A549 (cell line): ENCODE measurements at regions not wholly inside any gene's neighbourhood (a gene's known extent, or its start where the extent isn't known, plus 50 kb on each side); places are given as distances from the start of the nearest gene placed in this dataset.

Experiments used
- ATAC-seq, 2 experiments: fragments of 200-7000 bp in 1 of 2; fragments of >200 bp in 1 of 2; cut with Nextera tagmentation in 1 of 2; cut with Tn5 transposase in 1 of 2; 3 replicates each; pipeline versions ENCODE4 v1.8.0 to v1.9.1; 2018 to 2020; ENCODE audit warnings: mild to moderate bottlenecking in 1 of 2, moderate library complexity in 1 of 2
- CTCF ChIA-PET: fragments of 300-600 bp; sonication (Branson Sonifier 250); formaldehyde crosslinking; extraction: SDS; loops from one replicate; lab custom pipeline; 2021; ENCODE audit warnings: antibody characterized with exemption, inconsistent platforms; lab: Yijun Ruan, JAX
- POLR2A ChIA-PET: fragments of 350-600 bp; formaldehyde crosslinking; extraction: SDS; loops from one replicate; lab custom pipeline; 2021; ENCODE audit warnings: antibody characterized with exemption, inconsistent platforms; lab: Yijun Ruan, JAX
- DNase-seq, 2 experiments: peaks; one replicate each; pipeline versions ENCODE4 v3.0.0 to v3.0.0-alpha.2; 2011 to 2016; ENCODE audit warnings: low read depth in 1 of 2, low spot score in 1 of 2
- FAIRE-seq: peaks from 2 replicates; lab custom pipeline; 2011; peaks lifted over from hg19 to GRCh38; lab: Jason Lieb, UNC
- H3K27ac ChIP-seq, 2 experiments: fragments of >200 bp; sonication (Bioruptor Twin); formaldehyde crosslinking; 3 replicates each; pipeline ENCODE4 v1.5.1; 2016 to 2017
- H3K4me1 ChIP-seq: fragments of >200 bp; sonication (Bioruptor Twin); formaldehyde crosslinking; 3 replicates; pipeline ENCODE4 v1.6.1; 2016
- H3K4me2 ChIP-seq: fragments of >200 bp; sonication (Bioruptor Twin); formaldehyde crosslinking; 3 replicates; pipeline ENCODE4 v1.6.1; 2016
- H3K4me3 ChIP-seq: fragments of >200 bp; sonication (Bioruptor Twin); formaldehyde crosslinking; 3 replicates; pipeline ENCODE4 v1.5.1; 2016
- H3K9me3 ChIP-seq: fragments of >200 bp; sonication (Bioruptor Twin); formaldehyde crosslinking; 3 replicates; pipeline ENCODE4 v1.6.1; 2016
- BHLHE40 ChIP-seq: IDR thresholded peaks from 2 replicates; pipeline ENCODE4 v1.6.1; 2012; ENCODE audit warnings: low read depth, low read length, inconsistent platforms
- CBX2 ChIP-seq: fragments of 200-600 bp; sonication (generic); IDR thresholded peaks from 2 replicates; pipeline ENCODE4 v1.6.1; 2016; ENCODE audit warnings: low read depth, mild to moderate bottlenecking, borderline replicate concordance
- CBX8 ChIP-seq: fragments of 200-600 bp; sonication (generic); IDR thresholded peaks from 2 replicates; pipeline ENCODE4 v1.6.1; 2016
- CHD2 ChIP-seq: fragments of 150-350 bp; IDR thresholded peaks from 2 replicates; pipeline ENCODE4 v1.6.1; 2014; ENCODE audit warnings: low read length; ENCODE audit not compliant: partially characterized antibody
- CHD4 ChIP-seq: fragments of 200-600 bp; sonication (generic); IDR thresholded peaks from 2 replicates; pipeline ENCODE4 v1.6.1; 2016; ENCODE audit warnings: antibody characterized with exemption, mild to moderate bottlenecking, borderline replicate concordance
- EHMT2 ChIP-seq: fragments of 200-600 bp; sonication (generic); IDR thresholded peaks from 2 replicates; pipeline ENCODE4 v1.6.1; 2016; ENCODE audit warnings: antibody characterized with exemption, low read depth, mild to moderate bottlenecking, moderate library complexity
- ESRRA ChIP-seq: fragments of 150-350 bp; IDR thresholded peaks from 2 replicates; pipeline ENCODE4 v1.6.1; 2014; ENCODE audit warnings: mild to moderate bottlenecking, low read length, borderline replicate concordance
- FOXS1 ChIP-seq: fragments of 250-450 bp; sonication (Bioruptor Pico); IDR thresholded peaks from 2 replicates; pipeline ENCODE4 v1.5.0; 2020; ENCODE audit warnings: mild to moderate bottlenecking, moderate library complexity
- GATA3 ChIP-seq: IDR thresholded peaks from 2 replicates; pipeline ENCODE4 v1.6.1; 2012; ENCODE audit warnings: borderline replicate concordance
- HDAC2 ChIP-seq: fragments of 200-600 bp; sonication (generic); IDR thresholded peaks from 2 replicates; pipeline ENCODE4 v1.6.1; 2016
- HOXB5 ChIP-seq: fragments of 250-450 bp; sonication (Bioruptor Pico); IDR thresholded peaks from 2 replicates; pipeline ENCODE4 v1.5.0; 2020; ENCODE audit warnings: mild to moderate bottlenecking, moderate library complexity
- JUN ChIP-seq, 2 experiments: fragments of >200 bp; sonication (Bioruptor Twin); formaldehyde crosslinking; IDR thresholded peaks; 2 replicates in 1 of 2; 3 replicates in 1 of 2; pipeline ENCODE4 v1.6.1; 2016 to 2017
- JUNB ChIP-seq: fragments of >200 bp; sonication (Bioruptor Twin); formaldehyde crosslinking; IDR thresholded peaks from 2 replicates; pipeline ENCODE4 v1.6.1; 2016
- KDM5A ChIP-seq: fragments of 200-600 bp; sonication (generic); IDR thresholded peaks from 2 replicates; pipeline ENCODE4 v1.6.1; 2016; ENCODE audit warnings: antibody characterized with exemption, mild to moderate bottlenecking
- MAZ ChIP-seq: fragments of 150-350 bp; IDR thresholded peaks from 2 replicates; pipeline ENCODE4 v1.6.1; 2014; ENCODE audit warnings: antibody characterized with exemption, low read depth, low read length, borderline replicate concordance
- NFE2L2 ChIP-seq: fragments of 150-350 bp; conservative IDR thresholded peaks from 2 replicates; pipeline ENCODE4 v1.6.1; 2014; ENCODE audit warnings: low read length
- PHF8 ChIP-seq: fragments of 200-600 bp; sonication (generic); IDR thresholded peaks from 2 replicates; pipeline ENCODE4 v1.6.1; 2016; ENCODE audit warnings: low read depth, mild to moderate bottlenecking, antibody characterized with exemption, moderate library complexity, borderline replicate concordance
- POLR2A ChIP-seq: IDR thresholded peaks from 2 replicates; pipeline ENCODE4 v1.6.1; 2012; ENCODE audit warnings: mild to moderate bottlenecking, low read length
- RAD21 ChIP-seq, 2 experiments: fragments of >200 bp in 1 of 2; sonication (Bioruptor Twin) in 1 of 2; formaldehyde crosslinking in 1 of 2; IDR thresholded peaks in 1 of 2; conservative IDR thresholded peaks in 1 of 2; 2 replicates in 1 of 2; 3 replicates in 1 of 2; pipeline ENCODE4 v1.6.1; 2012 to 2018; ENCODE audit warnings: inconsistent platforms in 1 of 2
- RARB ChIP-seq: fragments of 250-450 bp; sonication (Bioruptor Pico); IDR thresholded peaks from 2 replicates; pipeline ENCODE4 v1.8.0; 2021; ENCODE audit warnings: mild to moderate bottlenecking, moderate library complexity
- RFX5 ChIP-seq: fragments of 450-650 bp; IDR thresholded peaks from 2 replicates; pipeline ENCODE4 v1.7.1; 2014; ENCODE audit warnings: antibody characterized with exemption, mild to moderate bottlenecking, moderate library complexity
- SMC3 ChIP-seq: fragments of >200 bp; sonication (Bioruptor Twin); formaldehyde crosslinking; IDR thresholded peaks from 3 replicates; pipeline ENCODE4 v1.6.1; 2018; ENCODE audit warnings: inconsistent platforms
- SREBF2 ChIP-seq: fragments of 450-650 bp; IDR thresholded peaks from 2 replicates; pipeline ENCODE4 v1.6.1; 2014; ENCODE audit warnings: mild to moderate bottlenecking, moderate library complexity
- TP53 ChIP-seq: fragments of 250-450 bp; sonication (Bioruptor Pico); IDR thresholded peaks from 2 replicates; pipeline ENCODE4 v1.5.0; 2021; ENCODE audit warnings: mild to moderate bottlenecking, moderate library complexity
- ZNF302 ChIP-seq: fragments of 250-450 bp; sonication (Bioruptor Pico); IDR thresholded peaks from 2 replicates; pipeline ENCODE4 v1.9.0; 2021; ENCODE audit warnings: inconsistent platforms, mild to moderate bottlenecking, moderate library complexity
- ZSCAN20 ChIP-seq: fragments of 250-450 bp; sonication (Bioruptor Pico); IDR thresholded peaks from 2 replicates; pipeline ENCODE4 v1.8.0; 2022; ENCODE audit warnings: mild to moderate bottlenecking, moderate library complexity
- WGBS: methylation state at CpG from one replicate; pipeline ENCODE4 v1.1.6; 2017; ENCODE audit errors: missing lambda C conversion rate; 5-methylcytosine and 5-hydroxymethylcytosine counted together
- TF ChIP-seq, protein P1 (sequence below): fragments of >200 bp; sonication (Bioruptor Twin); formaldehyde crosslinking; IDR thresholded peaks from 3 replicates; pipeline ENCODE4 v1.6.1; 2016
- TF ChIP-seq, protein P2 (sequence below): fragments of >200 bp; sonication (Bioruptor Twin); formaldehyde crosslinking; IDR thresholded peaks from 3 replicates; pipeline ENCODE4 v1.5.1; 2016
- TF ChIP-seq, protein P3 (sequence below): fragments of 200-600 bp; sonication (generic); IDR thresholded peaks from 2 replicates; pipeline ENCODE4 v1.6.1; 2016; ENCODE audit warnings: antibody characterized with exemption, mild to moderate bottlenecking, moderate library complexity
- TF ChIP-seq, protein P4 (sequence below): fragments of >200 bp; sonication (Bioruptor Twin); formaldehyde crosslinking; IDR thresholded peaks from 2 replicates; pipeline ENCODE4 v1.6.1; 2016

DNA sequence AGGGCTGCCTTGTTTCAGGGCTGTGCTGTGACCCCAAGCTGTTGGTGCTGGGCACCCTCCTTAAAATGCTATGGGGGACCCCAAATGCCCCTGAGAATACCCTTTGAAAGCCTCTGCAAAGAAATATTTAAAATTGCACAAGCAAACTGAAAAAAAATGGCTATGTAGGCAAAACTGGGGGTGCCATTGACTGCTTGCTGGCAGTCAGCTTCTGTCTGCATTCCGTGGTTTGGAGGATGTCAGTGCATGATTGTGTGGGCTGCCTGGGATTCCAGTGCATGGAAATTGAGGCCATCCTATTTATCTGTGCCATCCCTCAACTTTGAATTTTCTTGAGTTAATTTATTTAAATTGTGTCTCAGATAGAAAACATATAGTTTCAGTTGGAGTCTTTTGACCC lies 113.7 kb upstream of the RTL1 start:
- H3K4me1 ChIP-seq, result no peaks in the 10 kb centered on the region
- no peak for ATAC-seq
- CTCF ChIA-PET, result no interaction called here
- H3K9me3 ChIP-seq, result no peaks in the 10 kb centered on the region
- 96% methylated on average over 1 of the region's 1 CpG for WGBS
- FAIRE-seq, result no peak
- TF ChIP-seq HOXB5 (CRISPR knock-in tag) (no peak), TP53 (no peak), JUNB (no peak), ESRRA (no peak), ZSCAN20 (CRISPR knock-in tag) (no peak), NFE2L2 (no peak), HDAC2 (no peak), ZNF302 (CRISPR knock-in tag) (no peak), EHMT2 (no peak), FOXS1 (no peak), GATA3 (no peak), RAD21 (conservative IDR thresholded peaks at IDR 0.05 in 1 of 2, IDR thresholded peaks at IDR 0.05 in 1 of 2) (no peak), PHF8 (no peak), SMC3 (no peak), CBX8 (no peak)
- TF ChIP-seq, protein P1, sequence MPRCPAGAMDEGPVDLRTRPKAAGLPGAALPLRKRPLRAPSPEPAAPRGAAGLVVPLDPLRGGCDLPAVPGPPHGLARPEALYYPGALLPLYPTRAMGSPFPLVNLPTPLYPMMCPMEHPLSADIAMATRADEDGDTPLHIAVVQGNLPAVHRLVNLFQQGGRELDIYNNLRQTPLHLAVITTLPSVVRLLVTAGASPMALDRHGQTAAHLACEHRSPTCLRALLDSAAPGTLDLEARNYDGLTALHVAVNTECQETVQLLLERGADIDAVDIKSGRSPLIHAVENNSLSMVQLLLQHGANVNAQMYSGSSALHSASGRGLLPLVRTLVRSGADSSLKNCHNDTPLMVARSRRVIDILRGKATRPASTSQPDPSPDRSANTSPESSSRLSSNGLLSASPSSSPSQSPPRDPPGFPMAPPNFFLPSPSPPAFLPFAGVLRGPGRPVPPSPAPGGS, result no peak
- TF ChIP-seq, protein P2, sequence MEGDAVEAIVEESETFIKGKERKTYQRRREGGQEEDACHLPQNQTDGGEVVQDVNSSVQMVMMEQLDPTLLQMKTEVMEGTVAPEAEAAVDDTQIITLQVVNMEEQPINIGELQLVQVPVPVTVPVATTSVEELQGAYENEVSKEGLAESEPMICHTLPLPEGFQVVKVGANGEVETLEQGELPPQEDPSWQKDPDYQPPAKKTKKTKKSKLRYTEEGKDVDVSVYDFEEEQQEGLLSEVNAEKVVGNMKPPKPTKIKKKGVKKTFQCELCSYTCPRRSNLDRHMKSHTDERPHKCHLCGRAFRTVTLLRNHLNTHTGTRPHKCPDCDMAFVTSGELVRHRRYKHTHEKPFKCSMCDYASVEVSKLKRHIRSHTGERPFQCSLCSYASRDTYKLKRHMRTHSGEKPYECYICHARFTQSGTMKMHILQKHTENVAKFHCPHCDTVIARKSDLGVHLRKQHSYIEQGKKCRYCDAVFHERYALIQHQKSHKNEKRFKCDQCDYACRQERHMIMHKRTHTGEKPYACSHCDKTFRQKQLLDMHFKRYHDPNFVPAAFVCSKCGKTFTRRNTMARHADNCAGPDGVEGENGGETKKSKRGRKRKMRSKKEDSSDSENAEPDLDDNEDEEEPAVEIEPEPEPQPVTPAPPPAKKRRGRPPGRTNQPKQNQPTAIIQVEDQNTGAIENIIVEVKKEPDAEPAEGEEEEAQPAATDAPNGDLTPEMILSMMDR, result no peak
- TF ChIP-seq, protein P3, sequence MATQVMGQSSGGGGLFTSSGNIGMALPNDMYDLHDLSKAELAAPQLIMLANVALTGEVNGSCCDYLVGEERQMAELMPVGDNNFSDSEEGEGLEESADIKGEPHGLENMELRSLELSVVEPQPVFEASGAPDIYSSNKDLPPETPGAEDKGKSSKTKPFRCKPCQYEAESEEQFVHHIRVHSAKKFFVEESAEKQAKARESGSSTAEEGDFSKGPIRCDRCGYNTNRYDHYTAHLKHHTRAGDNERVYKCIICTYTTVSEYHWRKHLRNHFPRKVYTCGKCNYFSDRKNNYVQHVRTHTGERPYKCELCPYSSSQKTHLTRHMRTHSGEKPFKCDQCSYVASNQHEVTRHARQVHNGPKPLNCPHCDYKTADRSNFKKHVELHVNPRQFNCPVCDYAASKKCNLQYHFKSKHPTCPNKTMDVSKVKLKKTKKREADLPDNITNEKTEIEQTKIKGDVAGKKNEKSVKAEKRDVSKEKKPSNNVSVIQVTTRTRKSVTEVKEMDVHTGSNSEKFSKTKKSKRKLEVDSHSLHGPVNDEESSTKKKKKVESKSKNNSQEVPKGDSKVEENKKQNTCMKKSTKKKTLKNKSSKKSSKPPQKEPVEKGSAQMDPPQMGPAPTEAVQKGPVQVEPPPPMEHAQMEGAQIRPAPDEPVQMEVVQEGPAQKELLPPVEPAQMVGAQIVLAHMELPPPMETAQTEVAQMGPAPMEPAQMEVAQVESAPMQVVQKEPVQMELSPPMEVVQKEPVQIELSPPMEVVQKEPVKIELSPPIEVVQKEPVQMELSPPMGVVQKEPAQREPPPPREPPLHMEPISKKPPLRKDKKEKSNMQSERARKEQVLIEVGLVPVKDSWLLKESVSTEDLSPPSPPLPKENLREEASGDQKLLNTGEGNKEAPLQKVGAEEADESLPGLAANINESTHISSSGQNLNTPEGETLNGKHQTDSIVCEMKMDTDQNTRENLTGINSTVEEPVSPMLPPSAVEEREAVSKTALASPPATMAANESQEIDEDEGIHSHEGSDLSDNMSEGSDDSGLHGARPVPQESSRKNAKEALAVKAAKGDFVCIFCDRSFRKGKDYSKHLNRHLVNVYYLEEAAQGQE, result no peak
- TF ChIP-seq, protein P4, sequence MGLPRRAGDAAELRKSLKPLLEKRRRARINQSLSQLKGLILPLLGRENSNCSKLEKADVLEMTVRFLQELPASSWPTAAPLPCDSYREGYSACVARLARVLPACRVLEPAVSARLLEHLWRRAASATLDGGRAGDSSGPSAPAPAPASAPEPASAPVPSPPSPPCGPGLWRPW, result no peak
- TF ChIP-seq, all 56 proteins: peak for 0
- Histone ChIP-seq H3K4me2 (no peak overlapping the region), H3K4me3 (no peak overlapping the region), H3K27ac (no peak overlapping the region)
- POLR2A ChIA-PET, result no interaction called here
- no peak for DNase-seq

DNA sequence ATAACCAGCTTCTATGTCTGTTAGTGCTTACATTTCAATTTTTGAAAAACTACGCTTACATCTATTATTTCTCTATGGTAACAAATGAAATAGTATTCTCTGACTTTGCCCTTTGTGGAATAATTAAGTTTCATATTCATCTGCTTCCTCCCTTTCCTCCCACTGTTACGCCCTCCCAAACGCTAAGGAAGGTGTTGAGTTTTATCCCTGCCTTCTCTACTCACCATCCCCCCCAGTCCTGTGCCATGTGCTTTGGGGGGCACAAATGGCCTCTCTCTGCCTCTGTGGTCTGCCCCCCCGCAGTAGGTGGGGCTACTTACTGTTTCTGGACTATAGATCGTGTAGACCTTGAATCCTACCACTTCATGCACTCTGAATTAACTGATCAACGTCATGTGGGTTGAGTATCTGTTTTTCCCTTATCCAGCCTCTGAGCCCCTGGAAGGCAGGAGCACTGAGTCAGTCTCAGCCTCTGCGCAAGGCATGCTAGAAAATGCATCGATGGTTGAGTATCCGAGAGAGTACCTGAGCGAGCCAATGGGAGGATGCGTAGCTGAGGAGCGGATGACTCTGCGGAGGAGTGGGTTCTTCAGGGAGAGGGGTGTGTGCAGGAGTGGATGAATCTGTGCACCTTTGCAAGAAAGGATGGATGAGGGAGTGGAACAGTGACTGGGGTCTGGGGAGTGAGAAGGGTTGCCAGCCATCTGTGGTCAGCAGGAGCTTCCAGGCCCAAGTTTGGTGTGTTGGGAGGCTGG lies 114.5 kb upstream of the RTL1 start:
- DNase-seq (no peak), FAIRE-seq (no peak), ATAC-seq (no peak)
- Histone ChIP-seq H3K4me3 (no peak overlapping the region), H3K9me3 (no peaks in the 10 kb centered on the region), H3K4me1 (no peaks in the 10 kb centered on the region), H3K27ac (no peak overlapping the region), H3K4me2 (no peak overlapping the region)
- ChIA-PET POLR2A (no interaction called here), CTCF (no interaction called here)
- 85% methylated on average over 13 of the region's 13 CpGs for WGBS
- TF ChIP-seq MAZ, result no peak
- no peak for TF ChIP-seq PHF8
- no peak for TF ChIP-seq RFX5
- no peak for TF ChIP-seq CBX2
- TF ChIP-seq POLR2A, result no peak
- no peak for TF ChIP-seq HDAC2
- no peak for TF ChIP-seq JUN (IDR thresholded peaks at IDR 0.05)
- no peak for TF ChIP-seq RARB (CRISPR knock-in tag)
- TF ChIP-seq SREBF2, result no peak
- no peak for TF ChIP-seq NFE2L2
- TF ChIP-seq, protein P2, result no peak
- no peak for TF ChIP-seq CHD4
- TF ChIP-seq FOXS1, result no peak
- no peak for TF ChIP-seq CHD2
- TF ChIP-seq KDM5A, result no peak
- TF ChIP-seq TP53, result no peak
- no peak for TF ChIP-seq BHLHE40
